HUES48 (cell line): ENCODE measurements at regions not wholly inside any gene's neighbourhood (a gene's known extent, or its start where the extent isn't known, plus 50 kb on each side); places are given as distances from the start of the nearest gene placed in this dataset.

Experiments
- H3K27ac ChIP-seq: one replicate; pipeline ENCODE4 v1.7.0; 2013; ENCODE audit warnings: low read depth, low read length, inconsistent platforms
- H3K27me3 ChIP-seq: 2 replicates; pipeline ENCODE4 v1.6.1; 2013; ENCODE audit warnings: mild to moderate bottlenecking, low read length; ENCODE audit not compliant: control insufficient read depth, insufficient read depth
- H3K36me3 ChIP-seq: 2 replicates; pipeline ENCODE4 v1.6.1; 2013; ENCODE audit warnings: low read length; ENCODE audit not compliant: control insufficient read depth, insufficient read depth
- H3K4me1 ChIP-seq: 2 replicates; pipeline ENCODE4 v1.6.1; 2013; ENCODE audit warnings: mild to moderate bottlenecking, low read length; ENCODE audit not compliant: control insufficient read depth, insufficient read depth
- H3K4me3 ChIP-seq: 2 replicates; pipeline ENCODE4 v1.5.1; 2013; ENCODE audit warnings: mild to moderate bottlenecking, low read depth, low read length
- H3K9ac ChIP-seq: 2 replicates; pipeline ENCODE4 v1.6.1; 2013; ENCODE audit warnings: mild to moderate bottlenecking, low read depth, low read length, moderate library complexity
- H3K9me3 ChIP-seq: 2 replicates; pipeline ENCODE4 v1.6.1; 2013; ENCODE audit warnings: low read length; ENCODE audit not compliant: control insufficient read depth, insufficient read depth

GRCh38 chr10:129253161-129253864, 213.7 kb upstream of the MGMT start:
- Histone ChIP-seq H3K9ac (no peak overlapping the region), H3K4me3 (no peak overlapping the region), H3K27ac (no peak overlapping the region), H3K36me3 (no peaks in the 10 kb centered on the region), H3K4me1 (no peaks in the 10 kb centered on the region; the same call in 1 of the 2 replicates), H3K9me3 (no peaks in the 10 kb centered on the region), H3K27me3 (no peaks in the 10 kb centered on the region)

- Histone ChIP-seq H3K4me3 (no peak overlapping the region), H3K4me1 (no peaks in the 10 kb centered on the region; the same call in 1 of the 2 replicates), H3K9ac (no peak overlapping the region), H3K27me3 (no peaks in the 10 kb centered on the region), H3K27ac (no peak overlapping the region), H3K36me3 (no peaks in the 10 kb centered on the region), H3K9me3 (no peaks in the 10 kb centered on the region)
These were observed 213.2 kb upstream of the MGMT start for GRCh38 chr10:129253865-129254179.

DNA sequence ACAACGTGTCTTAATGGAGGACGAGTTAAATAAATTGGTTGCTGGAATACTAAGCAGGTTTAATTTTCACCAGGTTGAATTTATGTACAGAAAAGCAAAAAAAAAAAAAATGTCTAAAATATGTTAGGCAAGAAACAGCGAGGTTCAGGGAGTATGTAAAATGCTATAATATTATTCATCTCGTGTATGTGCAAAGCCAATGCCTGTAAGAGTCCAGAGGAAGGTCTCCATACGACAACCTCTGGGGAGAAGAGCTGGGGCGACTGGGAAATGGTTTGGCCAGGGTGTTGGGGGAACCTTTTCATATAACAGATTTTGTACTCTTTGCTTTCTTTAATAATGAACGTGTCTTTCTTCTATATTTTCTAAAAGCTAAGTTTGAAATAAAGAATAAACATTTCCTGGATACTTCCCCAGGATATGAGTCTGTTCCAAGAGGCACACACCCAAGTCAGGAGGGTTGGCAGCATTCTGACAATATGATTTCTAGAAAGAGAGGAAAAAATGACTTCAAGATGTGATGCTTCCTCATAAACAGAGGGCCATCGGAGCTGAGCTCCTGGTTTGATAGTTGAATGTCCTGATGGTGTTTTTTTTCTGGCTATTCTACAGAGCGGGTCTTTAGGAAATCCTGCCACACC, 208.6 kb upstream of the MGMT start:
- H3K27ac ChIP-seq: no peak overlapping the region
- H3K4me1 ChIP-seq: no peaks in the 10 kb centered on the region; the same call in 1 of the 2 replicates
- H3K27me3 ChIP-seq: no peaks in the 10 kb centered on the region
- H3K9me3 ChIP-seq: no peaks in the 10 kb centered on the region
- H3K36me3 ChIP-seq: no peaks in the 10 kb centered on the region
- no peak overlapping the region for H3K9ac ChIP-seq
- H3K4me3 ChIP-seq: no peak overlapping the region

GRCh38 chr10:129259128-129259815, 207.8 kb upstream of the MGMT start:
- Histone ChIP-seq H3K4me3 (no peak overlapping the region), H3K36me3 (no peaks in the 10 kb centered on the region), H3K4me1 (no peaks in the 10 kb centered on the region), H3K9ac (no peak overlapping the region), H3K27ac (no peak overlapping the region), H3K9me3 (no peaks in the 10 kb centered on the region), H3K27me3 (no peaks in the 10 kb centered on the region)

DNA sequence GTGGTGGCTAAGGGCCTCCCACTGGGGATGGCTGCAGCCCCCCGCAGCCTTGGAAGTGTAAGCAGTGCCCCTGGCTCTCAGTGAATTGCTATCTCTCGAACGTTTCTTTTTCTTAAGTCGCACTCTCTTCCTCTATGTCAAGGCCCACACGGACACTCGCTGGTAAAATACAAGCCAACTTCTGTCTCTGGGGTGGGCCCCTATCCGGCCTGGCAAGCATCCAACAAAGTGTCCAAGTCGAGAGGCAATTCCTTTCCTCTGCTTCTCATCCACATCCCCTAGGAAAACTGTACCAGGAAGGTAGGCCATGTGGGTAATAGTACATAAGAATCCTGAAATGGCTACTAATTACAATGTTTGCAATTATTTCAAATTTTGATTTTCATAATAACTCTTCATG, 194.9 kb upstream of the MGMT start:
- Histone ChIP-seq H3K9ac (no peak overlapping the region), H3K9me3 (no peaks in the 10 kb centered on the region), H3K36me3 (no peaks in the 10 kb centered on the region), H3K4me1 (peaks cover 9% of the 10 kb centered on the region), H3K27ac (no peak overlapping the region), H3K27me3 (no peaks in the 10 kb centered on the region), H3K4me3 (no peak overlapping the region)

DNA sequence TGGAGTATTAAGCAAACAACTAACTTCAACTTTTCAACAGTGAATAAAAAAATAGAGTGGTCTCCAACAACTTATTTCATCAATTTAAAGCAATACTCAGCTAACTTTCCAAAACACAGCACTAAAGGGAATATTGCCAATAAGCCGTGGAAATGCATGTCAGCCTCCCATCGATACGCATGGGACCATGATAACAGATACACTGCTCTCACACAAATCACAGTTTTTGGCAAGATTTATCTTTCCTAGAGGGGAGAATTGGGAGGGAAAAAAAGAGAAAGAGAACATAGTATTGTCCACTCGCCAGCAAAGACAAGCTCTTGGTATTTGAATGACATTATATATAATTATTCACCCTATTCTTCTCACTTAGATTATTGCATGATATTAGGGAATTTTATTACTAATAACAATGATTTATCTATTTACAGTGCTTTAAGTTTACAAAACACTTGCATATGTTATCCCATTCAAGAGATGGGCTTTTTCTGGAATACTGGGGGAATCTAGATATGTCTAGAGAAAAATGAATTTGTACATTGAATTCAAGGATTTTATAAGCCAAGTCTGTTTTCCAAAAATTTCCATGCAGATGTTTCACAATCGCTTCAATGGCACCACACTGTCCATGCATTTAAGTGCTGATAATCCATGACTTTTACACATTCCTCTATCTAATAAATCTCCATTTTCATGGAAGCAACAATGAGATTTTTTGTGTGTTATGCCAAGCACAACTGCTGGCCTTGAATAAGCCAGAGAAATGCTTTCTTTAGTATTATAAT, 194.0 kb upstream of the MGMT start:
- no peaks in the 10 kb centered on the region for H3K27me3 ChIP-seq
- H3K9ac ChIP-seq: no peak overlapping the region
- H3K4me1 ChIP-seq: peaks cover 9% of the 10 kb centered on the region
- no peak overlapping the region for H3K27ac ChIP-seq
- H3K36me3 ChIP-seq: no peaks in the 10 kb centered on the region
- no peaks in the 10 kb centered on the region for H3K9me3 ChIP-seq
- no peak overlapping the region for H3K4me3 ChIP-seq

DNA sequence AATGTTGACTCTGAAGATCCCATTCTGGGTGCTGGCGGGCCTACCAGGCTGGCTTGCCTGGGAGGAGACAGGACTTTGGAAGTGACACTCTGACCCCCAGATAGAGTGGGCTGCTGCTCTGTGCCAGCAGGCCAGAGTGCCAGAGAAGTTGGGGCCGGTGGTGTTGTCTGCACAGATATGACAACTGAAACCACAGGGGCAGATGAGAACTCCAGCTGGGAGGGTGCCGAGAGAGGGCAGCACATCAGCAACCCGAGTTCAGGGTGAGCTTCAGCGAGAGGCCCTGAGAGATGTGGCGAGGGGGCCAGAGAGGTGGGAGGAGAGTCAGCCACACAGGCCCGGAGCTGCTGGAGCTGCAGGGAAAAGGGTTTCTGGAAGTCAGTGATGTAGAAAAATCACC, 193.2 kb upstream of the MGMT start:
- H3K36me3 ChIP-seq: no peaks in the 10 kb centered on the region
- no peak overlapping the region for H3K9ac ChIP-seq
- no peak overlapping the region for H3K27ac ChIP-seq
- H3K9me3 ChIP-seq: no peaks in the 10 kb centered on the region
- no peaks in the 10 kb centered on the region for H3K27me3 ChIP-seq
- no peak overlapping the region for H3K4me3 ChIP-seq
- H3K4me1 ChIP-seq: peaks cover 9% of the 10 kb centered on the region

- Histone ChIP-seq H3K4me3 (no peak overlapping the region), H3K27ac (no peak overlapping the region), H3K27me3 (no peaks in the 10 kb centered on the region), H3K9ac (no peak overlapping the region), H3K4me1 (peaks cover 9% of the 10 kb centered on the region), H3K36me3 (no peaks in the 10 kb centered on the region), H3K9me3 (no peaks in the 10 kb centered on the region)
These were observed 192.1 kb upstream of the MGMT start for GRCh38 chr10:129274748-129275474.

DNA sequence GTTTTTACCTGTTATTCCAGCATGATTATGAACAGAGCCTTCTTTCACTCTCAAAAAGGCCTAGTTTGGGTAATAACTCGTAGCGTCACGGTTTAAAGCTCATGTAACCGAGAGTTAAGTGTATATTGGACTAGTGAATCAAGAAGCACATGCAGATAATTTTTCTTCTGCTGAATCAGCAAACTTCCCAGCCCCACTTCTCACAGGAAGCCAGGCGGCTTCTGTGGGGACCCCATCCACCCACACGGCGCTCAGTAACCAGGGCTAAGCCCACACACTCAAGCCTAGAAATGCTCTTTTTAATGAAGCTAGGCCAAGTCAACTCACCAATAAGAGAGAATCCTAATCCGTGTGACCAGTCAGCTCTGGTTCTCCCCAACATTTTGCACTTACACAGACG, 191.2 kb upstream of the MGMT start:
- H3K9ac ChIP-seq: no peak overlapping the region
- no peaks in the 10 kb centered on the region for H3K36me3 ChIP-seq
- no peaks in the 10 kb centered on the region for H3K27me3 ChIP-seq
- H3K9me3 ChIP-seq: no peaks in the 10 kb centered on the region
- H3K27ac ChIP-seq: no peak overlapping the region
- peaks cover 9% of the 10 kb centered on the region for H3K4me1 ChIP-seq
- no peak overlapping the region for H3K4me3 ChIP-seq

DNA sequence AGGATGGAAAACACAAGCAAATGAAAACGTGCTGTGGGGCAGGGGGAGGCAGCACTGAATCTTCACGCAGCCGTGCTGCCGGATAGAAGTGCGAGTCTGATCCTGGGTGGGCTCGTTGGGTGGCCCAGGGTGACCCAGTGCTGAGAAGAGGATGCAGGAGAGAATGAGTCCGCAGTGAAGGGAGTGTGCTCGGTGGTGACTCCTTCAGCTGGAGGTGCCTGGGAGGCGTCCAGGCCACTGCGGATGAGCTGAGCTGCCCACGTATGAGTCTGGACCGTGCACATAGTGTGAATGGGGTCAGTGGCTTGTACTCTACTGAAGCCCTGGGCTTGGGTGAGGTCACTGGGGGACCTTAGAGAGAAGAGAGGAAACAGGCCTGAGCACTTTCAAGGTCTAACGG, 190.0 kb upstream of the MGMT start:
- no peaks in the 10 kb centered on the region for H3K36me3 ChIP-seq
- H3K27me3 ChIP-seq: no peaks in the 10 kb centered on the region
- peaks cover 9% of the 10 kb centered on the region for H3K4me1 ChIP-seq
- no peak overlapping the region for H3K9ac ChIP-seq
- H3K4me3 ChIP-seq: no peak overlapping the region
- H3K27ac ChIP-seq: no peak overlapping the region
- H3K9me3 ChIP-seq: no peaks in the 10 kb centered on the region
